Uterus (tissue), 2 donors: ENCODE measurements at regions not wholly inside any gene's neighbourhood (a gene's known extent, or its start where the extent isn't known, plus 50 kb on each side); places are given as distances from the start of the nearest gene placed in this dataset.

Experiments used
- CTCF ChIP-seq, 4 experiments: fragments of 200-600 bp in 2 of 4; fragments of 450-650 bp in 2 of 4; sonication (generic) in 2 of 4; IDR thresholded peaks; one replicate each; pipeline ENCODE4 v1.5.1; 2016 to 2019; ENCODE audit warnings: antibody characterized with exemption in 4 of 4, mild to moderate bottlenecking in 2 of 4, moderate library complexity in 1 of 4
- POLR2A ChIP-seq, 2 donors: fragments of 450-650 bp; IDR thresholded peaks; one replicate each; pipeline ENCODE4 v1.6.1; 2016; ENCODE audit warnings: antibody characterized with exemption in 2 of 2, mild to moderate bottlenecking in 1 of 2, moderate library complexity in 1 of 2

GRCh38 chr12:92492291-92492690 is 210.5 kb upstream of the PLEKHG7 start:
- TF ChIP-seq CTCF (IDR thresholded peaks at IDR 0.05) (no peak), POLR2A (IDR thresholded peaks at IDR 0.05) (no peak)
